Testis (tissue), 2 donors: ENCODE measurements at regions not wholly inside any gene's neighbourhood (a gene's known extent, or its start where the extent isn't known, plus 50 kb on each side); places are given as distances from the start of the nearest gene placed in this dataset.

Source experiments
- DNase-seq: peaks from one replicate; pipeline ENCODE4 v3.0.0-alpha.2; 2019
- H3K27ac ChIP-seq, 2 donors: fragments of 200-600 bp; sonication (generic); one replicate each; pipeline ENCODE4 v1.5.1; 2019
- H3K27me3 ChIP-seq: fragments of 200-600 bp; sonication (generic); one replicate; pipeline ENCODE4 v1.5.1; 2019
- H3K36me3 ChIP-seq: fragments of 200-600 bp; sonication (generic); one replicate; pipeline ENCODE4 v1.5.1; 2017; ENCODE audit warnings: low read depth; ENCODE audit errors: missing control alignments
- H3K4me1 ChIP-seq: fragments of 200-600 bp; sonication (generic); one replicate; pipeline ENCODE4 v1.5.1; 2019
- H3K4me3 ChIP-seq, 2 donors: fragments of 200-600 bp; sonication (generic); one replicate each; pipeline ENCODE4 v1.5.1; 2017 to 2019
- H3K9me3 ChIP-seq: fragments of 200-600 bp; sonication (generic); one replicate; pipeline ENCODE4 v1.5.1; 2017
- CTCF ChIP-seq, 3 experiments: fragments of 450-650 bp in 2 of 3; fragments of 200-600 bp in 1 of 3; sonication (generic) in 1 of 3; IDR thresholded peaks; one replicate each; pipeline ENCODE4 v1.5.1; 2016 to 2019; ENCODE audit warnings: antibody characterized with exemption in 3 of 3, mild to moderate bottlenecking in 2 of 3, moderate library complexity in 1 of 3
- POLR2A ChIP-seq: fragments of 450-650 bp; IDR thresholded peaks from one replicate; pipeline ENCODE4 v1.6.1; 2017; ENCODE audit warnings: antibody characterized with exemption, mild to moderate bottlenecking, moderate library complexity
- whole genome bisulfite sequencing, 2 donors: methylation state at CpG; one replicate each; pipeline ENCODE4 v1.1.5; 2018; 5-methylcytosine and 5-hydroxymethylcytosine counted together
- intact Hi-C: fragments of 100-400 bp; cut with DNase I; formaldehyde crosslinking; loops from one replicate; pipeline ENCODE4 v1.15.1; 2023; ENCODE audit warnings: low total_unique reads

DNA sequence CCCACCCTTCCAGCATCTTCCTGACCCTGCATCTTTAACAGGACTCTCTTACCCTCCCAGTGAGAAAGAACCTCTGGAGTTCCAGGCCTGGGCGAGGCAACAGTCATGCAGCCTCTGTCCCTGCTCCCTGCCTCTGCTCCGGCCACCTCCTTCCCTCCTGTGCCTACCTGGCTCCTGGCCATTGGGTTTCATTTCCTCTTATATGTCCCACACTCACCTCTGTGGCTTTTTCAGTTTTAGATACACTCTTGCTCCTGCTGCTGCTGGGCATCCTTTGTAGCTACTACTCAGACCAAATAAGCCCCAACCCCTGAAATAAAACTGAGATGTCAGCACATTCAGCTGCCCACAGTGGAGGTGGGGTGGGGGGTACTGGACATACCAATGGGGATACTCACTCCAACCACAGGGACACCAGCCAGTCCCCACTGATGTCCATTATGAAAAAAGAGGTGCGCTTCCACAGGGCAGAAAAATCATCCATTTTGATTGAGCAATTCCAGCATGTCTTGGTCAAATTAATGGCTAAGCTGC, 99.1 kb upstream of the NRXN3 start:
- H3K9me3 ChIP-seq: no peaks in the 10 kb centered on the region
- H3K4me3 ChIP-seq: no peak overlapping the region
- 88 to 92% methylated on average over 3 of the region's 3 CpGs for WGBS, 2 donors
- TF ChIP-seq POLR2A: no peak
- no peak for TF ChIP-seq CTCF (IDR thresholded peaks at IDR 0.05)
- intact Hi-C loops: no loop called here
- H3K36me3 ChIP-seq: no peaks in the 10 kb centered on the region
- no peak for DNase-seq
- no peaks in the 10 kb centered on the region for H3K27me3 ChIP-seq
- no peaks in the 10 kb centered on the region for H3K4me1 ChIP-seq
- H3K27ac ChIP-seq: no peak overlapping the region

DNA sequence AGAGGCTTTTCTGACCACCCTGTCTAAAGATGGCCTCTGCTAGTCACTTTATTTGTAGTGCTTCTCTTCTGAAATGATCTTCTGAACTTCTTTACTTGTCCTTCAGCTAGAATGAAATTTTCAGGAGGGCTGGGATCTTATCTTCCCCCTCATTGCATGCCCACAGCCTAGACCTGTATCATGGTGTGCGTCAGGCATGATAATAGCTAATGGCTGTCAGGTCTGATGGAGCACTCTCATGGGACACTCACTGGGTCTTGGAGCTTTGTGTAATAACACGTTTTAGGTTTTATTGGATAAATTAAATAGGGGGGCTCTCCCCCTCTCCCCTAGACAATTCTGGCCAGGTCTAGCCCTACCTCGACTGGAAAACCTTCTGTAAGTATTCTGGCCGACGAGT, 97.1 kb upstream of the NRXN3 start:
- DNase-seq: no peak
- H3K4me3 ChIP-seq: no peak overlapping the region
- no peak for TF ChIP-seq POLR2A
- TF ChIP-seq CTCF (IDR thresholded peaks at IDR 0.05): no peak
- WGBS, 2 donors: 79 to 82% methylated on average over 5 of the region's 5 CpGs
- H3K4me1 ChIP-seq: no peaks in the 10 kb centered on the region
- no peaks in the 10 kb centered on the region for H3K36me3 ChIP-seq
- H3K9me3 ChIP-seq: no peaks in the 10 kb centered on the region
- no peaks in the 10 kb centered on the region for H3K27me3 ChIP-seq
- intact Hi-C loops: no loop called here
- H3K27ac ChIP-seq: no peak overlapping the region

DNA sequence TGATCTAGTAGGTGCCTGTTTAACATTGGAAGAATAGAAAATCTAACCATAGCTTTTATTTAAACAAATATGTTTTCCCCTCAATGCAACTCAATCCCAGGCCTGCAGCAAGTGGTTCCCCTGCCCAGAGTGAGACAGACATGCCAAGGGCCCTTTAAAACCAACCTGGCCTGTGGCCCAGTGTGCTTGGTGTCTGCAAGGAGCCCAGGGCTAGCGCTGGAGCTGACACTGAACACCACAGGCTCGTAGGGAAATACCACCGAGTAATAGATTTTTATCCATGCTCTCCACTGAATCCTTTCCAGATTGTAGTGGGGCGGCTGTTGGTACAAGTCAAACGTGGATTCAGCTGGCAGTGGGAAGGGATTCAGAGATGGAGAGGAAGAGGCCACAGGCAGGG, 95.6 kb upstream of the NRXN3 start:
- TF ChIP-seq POLR2A (no peak), CTCF (IDR thresholded peaks at IDR 0.05) (no peak)
- Histone ChIP-seq H3K27ac (no peak overlapping the region), H3K4me1 (no peaks in the 10 kb centered on the region), H3K4me3 (no peak overlapping the region), H3K36me3 (no peaks in the 10 kb centered on the region), H3K27me3 (no peaks in the 10 kb centered on the region), H3K9me3 (no peaks in the 10 kb centered on the region)
- DNase-seq: no peak
- intact Hi-C loops: no loop called here
- WGBS, 2 donors: 69 to 74% methylated on average over 5 of the region's 5 CpGs

DNA sequence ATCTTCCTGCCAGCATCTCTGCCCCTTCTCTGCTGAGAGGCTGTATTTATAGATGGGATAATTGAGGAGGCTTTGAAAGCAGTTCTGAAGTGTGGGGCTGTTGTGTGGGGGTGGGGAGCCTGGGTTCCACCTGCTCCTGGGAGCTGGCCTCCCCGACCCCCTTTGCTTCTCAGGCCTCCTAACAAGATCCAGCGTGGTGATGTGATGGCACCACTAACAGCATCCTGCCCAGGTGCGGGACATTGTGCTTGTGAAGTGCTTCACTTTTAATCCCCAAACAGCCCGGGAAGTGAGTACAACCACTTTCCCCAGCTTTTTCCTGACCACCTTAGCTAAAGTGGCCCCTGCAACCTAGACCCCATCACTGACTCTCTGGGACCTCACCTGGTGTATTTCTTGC, 95.1 kb upstream of the NRXN3 start:
- no peak overlapping the region for H3K4me3 ChIP-seq
- intact Hi-C loops: no loop called here
- H3K27me3 ChIP-seq: no peaks in the 10 kb centered on the region
- H3K36me3 ChIP-seq: no peaks in the 10 kb centered on the region
- 84 to 87% methylated on average over 4 of the region's 4 CpGs for WGBS, 2 donors
- no peaks in the 10 kb centered on the region for H3K4me1 ChIP-seq
- no peaks in the 10 kb centered on the region for H3K9me3 ChIP-seq
- TF ChIP-seq POLR2A: no peak
- no peak for TF ChIP-seq CTCF (IDR thresholded peaks at IDR 0.05)
- H3K27ac ChIP-seq: no peak overlapping the region
- no peak for DNase-seq

DNA sequence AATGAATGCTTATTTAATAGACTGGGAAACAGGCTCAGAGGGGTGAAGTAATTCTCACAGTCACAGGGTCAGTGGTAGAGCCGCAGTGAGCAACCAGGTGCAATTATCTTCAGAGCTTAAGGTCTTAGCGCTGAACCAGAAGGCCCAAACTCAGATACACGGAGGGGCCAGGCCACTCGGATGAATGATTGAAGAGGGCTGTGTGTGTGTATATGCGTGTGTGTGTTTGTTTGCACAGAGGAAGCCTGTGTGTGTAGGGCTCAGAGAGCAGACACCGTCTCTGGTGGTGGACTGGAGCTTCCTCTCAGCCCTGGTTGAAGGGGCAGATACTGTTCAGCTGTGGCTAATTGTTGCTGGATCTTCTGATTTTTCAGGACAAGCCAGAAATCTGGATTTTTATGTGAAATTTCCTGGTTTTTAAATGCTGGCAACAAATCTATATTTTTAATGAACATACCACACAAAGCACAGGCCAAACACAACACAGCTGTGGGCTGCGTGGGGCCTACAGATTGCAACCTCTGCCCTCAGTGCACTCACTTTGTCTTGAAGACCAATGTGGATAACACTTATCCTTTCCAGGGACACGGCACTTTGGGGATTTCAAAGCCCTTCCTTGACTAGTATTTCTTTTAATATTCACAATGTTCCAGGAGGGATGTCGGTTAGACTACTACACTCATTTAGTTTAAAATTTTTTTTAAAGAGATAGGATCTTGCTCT, 94.5 kb upstream of the NRXN3 start:
- intact Hi-C loops: no loop called here
- no peaks in the 10 kb centered on the region for H3K9me3 ChIP-seq
- H3K4me1 ChIP-seq: no peaks in the 10 kb centered on the region
- WGBS, 2 donors: 59 to 62% methylated on average over 9 of the region's 9 CpGs
- DNase-seq: peak; percentile 67
- no peak overlapping the region for H3K4me3 ChIP-seq
- no peak overlapping the region for H3K27ac ChIP-seq
- H3K27me3 ChIP-seq: no peaks in the 10 kb centered on the region
- no peak for TF ChIP-seq CTCF (IDR thresholded peaks at IDR 0.05)
- TF ChIP-seq POLR2A: no peak
- no peaks in the 10 kb centered on the region for H3K36me3 ChIP-seq
